ENCODE measurements at regions not wholly inside any gene's neighbourhood (a gene's known extent, or its start where the extent isn't known, plus 50 kb on each side); places are given as distances from the start of the nearest gene placed in this dataset.

GRCh38 chr15:62835762-62836161 lies 206.8 kb upstream of the TPM1 start:
- no peak for DNase-seq (ENCODE audit: low read depth)
- H3K4me3 ChIP-seq (ENCODE audit: control insufficient read depth, low read depth, low read length), result no peak overlapping the region
- TF ChIP-seq, protein P1, sequence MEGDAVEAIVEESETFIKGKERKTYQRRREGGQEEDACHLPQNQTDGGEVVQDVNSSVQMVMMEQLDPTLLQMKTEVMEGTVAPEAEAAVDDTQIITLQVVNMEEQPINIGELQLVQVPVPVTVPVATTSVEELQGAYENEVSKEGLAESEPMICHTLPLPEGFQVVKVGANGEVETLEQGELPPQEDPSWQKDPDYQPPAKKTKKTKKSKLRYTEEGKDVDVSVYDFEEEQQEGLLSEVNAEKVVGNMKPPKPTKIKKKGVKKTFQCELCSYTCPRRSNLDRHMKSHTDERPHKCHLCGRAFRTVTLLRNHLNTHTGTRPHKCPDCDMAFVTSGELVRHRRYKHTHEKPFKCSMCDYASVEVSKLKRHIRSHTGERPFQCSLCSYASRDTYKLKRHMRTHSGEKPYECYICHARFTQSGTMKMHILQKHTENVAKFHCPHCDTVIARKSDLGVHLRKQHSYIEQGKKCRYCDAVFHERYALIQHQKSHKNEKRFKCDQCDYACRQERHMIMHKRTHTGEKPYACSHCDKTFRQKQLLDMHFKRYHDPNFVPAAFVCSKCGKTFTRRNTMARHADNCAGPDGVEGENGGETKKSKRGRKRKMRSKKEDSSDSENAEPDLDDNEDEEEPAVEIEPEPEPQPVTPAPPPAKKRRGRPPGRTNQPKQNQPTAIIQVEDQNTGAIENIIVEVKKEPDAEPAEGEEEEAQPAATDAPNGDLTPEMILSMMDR (IDR thresholded peaks at IDR 0.05; ENCODE audit: control insufficient read depth, insufficient read depth, low read depth, low read length, missing control alignments), result no peak

DNA sequence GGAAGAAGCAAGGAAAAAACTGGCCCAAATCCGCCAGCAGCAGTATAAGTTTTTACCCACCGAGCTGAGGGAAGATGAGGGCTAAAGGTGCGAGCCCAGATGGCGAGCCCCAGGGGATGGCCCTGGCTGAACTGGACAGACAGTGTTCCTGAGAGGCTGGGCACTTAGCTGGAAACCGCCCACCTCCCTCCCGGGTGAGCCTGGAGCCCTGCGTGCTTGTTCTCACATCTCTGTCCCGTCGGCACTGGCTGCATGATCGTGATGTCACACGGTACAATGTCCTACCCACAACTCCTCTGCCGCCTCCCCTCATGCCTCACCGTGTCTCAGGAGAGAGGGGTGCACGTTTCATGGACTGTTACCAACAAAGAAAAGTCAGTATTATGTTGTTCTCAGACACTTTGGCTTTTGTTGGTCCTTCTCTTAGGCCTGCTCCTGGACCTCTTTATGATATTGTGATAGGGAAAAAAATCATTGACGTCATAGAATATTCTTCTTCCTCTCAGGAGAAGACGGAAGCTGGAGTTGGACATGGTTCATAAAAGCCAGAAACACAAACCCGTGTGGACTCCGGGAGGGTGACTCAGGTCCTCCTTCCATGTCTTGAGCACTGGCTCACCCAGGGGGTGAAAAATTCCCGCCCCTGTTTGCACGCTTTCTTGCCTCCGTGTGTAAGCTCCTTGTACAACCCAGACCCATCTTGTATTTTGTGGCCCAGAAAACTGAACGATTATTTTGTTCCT lies 201.8 kb upstream of the TPM1 start:
- TF ChIP-seq, protein P1 (IDR thresholded peaks at IDR 0.05; ENCODE audit: control insufficient read depth, insufficient read depth, low read depth, low read length, missing control alignments), result no peak
- no peak for DNase-seq (ENCODE audit: low read depth)
- no peak overlapping the region for H3K4me3 ChIP-seq (ENCODE audit: control insufficient read depth, low read depth, low read length)

- no peak for DNase-seq (ENCODE audit: low read depth)
- TF ChIP-seq, protein P1 (IDR thresholded peaks at IDR 0.05; ENCODE audit: control insufficient read depth, insufficient read depth, low read depth, low read length, missing control alignments), result no peak
- no peak overlapping the region for H3K4me3 ChIP-seq (ENCODE audit: control insufficient read depth, low read depth, low read length)
These were observed 201.3 kb upstream of the TPM1 start for GRCh38 chr15:62841269-62841628.

DNA sequence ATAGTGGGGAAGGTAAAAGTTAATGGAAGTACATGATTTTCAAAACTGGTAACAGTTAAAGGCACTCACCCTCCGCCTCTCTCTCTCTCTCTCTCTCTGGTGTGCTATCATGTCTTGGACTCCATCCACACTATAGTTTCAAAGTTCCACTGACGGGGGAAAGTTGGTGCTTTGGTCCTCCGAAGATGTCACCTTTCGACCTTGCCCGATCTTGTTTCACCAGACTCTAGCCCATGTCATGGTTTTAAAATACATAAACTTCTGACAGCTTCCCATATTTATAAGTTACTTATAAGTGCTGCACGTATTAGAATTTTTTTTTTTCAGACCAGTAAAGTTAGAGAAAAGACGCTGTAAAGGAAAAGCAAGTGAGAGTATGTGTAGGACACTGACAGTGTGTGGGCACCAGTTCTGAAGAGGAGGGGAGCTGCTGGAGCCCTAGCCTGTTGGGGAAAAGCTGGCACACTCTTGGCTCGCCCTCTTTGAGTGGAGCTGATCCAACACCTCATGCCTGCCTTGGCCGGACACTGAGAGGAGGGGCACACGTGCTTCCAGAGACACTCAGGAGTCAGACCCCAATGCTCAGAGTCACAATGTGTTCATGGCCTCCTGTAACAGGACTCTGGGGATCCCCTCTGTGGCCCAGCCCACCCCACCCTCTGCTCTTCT lies 200.5 kb upstream of the TPM1 start:
- TF ChIP-seq, protein P1 (IDR thresholded peaks at IDR 0.05; ENCODE audit: control insufficient read depth, insufficient read depth, low read depth, low read length, missing control alignments), result no peak
- no peak for DNase-seq (ENCODE audit: low read depth)
- H3K4me3 ChIP-seq (ENCODE audit: control insufficient read depth, low read depth, low read length), result no peak overlapping the region

- TF ChIP-seq, protein P1 (IDR thresholded peaks at IDR 0.05; ENCODE audit: control insufficient read depth, insufficient read depth, low read depth, low read length, missing control alignments), result no peak
- no peak for DNase-seq (ENCODE audit: low read depth)
These were observed 199.2 kb upstream of the TPM1 start for GRCh38 chr15:62843311-62843710.

DNA sequence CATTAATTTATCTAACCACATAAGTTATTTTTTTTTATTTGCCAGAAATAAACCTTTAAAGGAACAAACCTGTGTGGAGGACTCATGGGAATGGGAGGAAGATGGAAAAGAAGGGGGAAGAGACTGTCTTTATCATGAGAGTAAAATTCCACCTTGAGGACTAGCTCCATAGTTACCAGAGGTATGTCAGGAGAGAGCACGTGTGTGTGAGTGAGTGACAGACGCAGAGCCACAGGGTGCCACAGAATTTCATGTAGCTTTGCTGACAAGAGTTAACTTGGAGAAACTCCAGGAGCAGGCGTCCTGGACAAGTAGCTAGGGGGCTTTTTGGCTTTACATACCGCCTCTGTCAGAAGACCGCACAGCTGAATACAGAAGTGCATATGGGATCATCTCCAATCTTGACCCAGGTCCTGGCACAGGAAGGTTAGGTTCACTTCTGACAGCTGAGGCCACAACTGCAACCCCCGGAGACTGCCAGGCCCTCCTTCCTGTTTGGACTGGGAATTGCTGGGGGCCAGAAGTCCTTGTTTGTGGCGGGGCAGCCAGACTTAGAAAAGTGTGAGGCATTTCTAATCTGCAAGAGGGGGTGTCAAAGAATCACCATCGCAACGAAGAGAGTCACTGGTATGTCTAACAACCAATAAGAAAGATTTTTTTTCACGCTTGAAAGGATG lies 197.8 kb upstream of the TPM1 start:
- TF ChIP-seq, protein P1 (IDR thresholded peaks at IDR 0.05; ENCODE audit: control insufficient read depth, insufficient read depth, low read depth, low read length, missing control alignments), result no peak
- no peak overlapping the region for H3K4me3 ChIP-seq (ENCODE audit: control insufficient read depth, low read depth, low read length)
- DNase-seq (ENCODE audit: low read depth), result no peak

More at GRCh38 chr15:62843311-62843710, 199.2 kb upstream of the TPM1 start:
- no peak overlapping the region for H3K4me3 ChIP-seq (ENCODE audit: control insufficient read depth, low read depth, low read length)

All from AG09309 (cell line).